HG02938 (cell line): ENCODE measurements at regions not wholly inside any gene's neighbourhood (a gene's known extent, or its start where the extent isn't known, plus 50 kb on each side); places are given as distances from the start of the nearest gene placed in this dataset.

Source experiments
- ATAC-seq: cut with Tn5 transposase; IDR thresholded peaks from one replicate; pipeline ENCODE4 v1.9.1; 2021; ENCODE audit warnings: mild to moderate bottlenecking, moderate library complexity; ENCODE audit not compliant: unreplicated experiment

DNA sequence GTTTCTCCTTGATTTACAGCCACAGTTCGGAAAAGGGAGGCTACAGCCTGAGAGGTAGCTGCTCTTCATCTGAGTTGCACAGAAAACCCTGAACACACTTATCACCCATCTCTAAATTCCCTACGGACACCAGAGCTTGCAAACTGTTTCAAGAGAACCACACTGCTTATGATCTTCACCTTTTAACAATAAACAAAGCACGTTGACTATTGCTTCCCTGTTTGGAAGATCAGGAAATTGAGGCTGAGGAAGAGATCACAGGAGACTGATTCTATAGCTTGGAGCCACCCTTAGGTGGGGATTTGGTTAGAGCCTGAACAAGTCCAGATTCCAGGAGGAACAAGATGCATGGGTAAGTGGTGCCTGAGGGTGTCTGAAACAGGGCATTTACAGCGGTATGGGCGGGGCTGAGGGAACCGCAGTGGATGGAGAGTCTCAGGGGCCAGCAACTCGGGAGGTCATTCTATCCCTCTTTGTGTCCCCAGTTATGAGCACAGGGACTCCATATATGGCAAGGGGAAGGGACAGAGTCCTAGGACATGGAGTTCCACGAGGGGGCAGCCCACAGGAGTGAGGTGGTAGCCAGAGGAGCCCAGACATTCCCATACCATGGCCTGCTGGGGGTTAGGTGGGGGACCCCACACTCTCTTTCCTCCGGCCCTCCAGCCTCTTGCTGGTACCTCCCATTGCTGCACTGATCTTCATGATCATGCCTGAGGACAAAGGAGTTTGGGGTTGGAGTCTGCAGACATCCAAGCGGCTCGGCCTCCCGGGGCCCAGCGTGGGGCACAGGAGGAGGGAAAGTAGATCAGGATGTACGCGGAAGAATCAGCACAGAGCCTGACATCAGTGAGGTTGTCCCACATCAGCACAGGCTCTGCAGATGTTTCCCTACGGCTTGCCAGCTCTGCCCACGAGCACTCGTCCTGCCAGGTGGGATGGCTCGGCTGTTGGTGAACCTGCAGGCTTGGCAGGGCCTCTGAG lies 162.3 kb upstream of the ZNF536 start:
- ATAC-seq, result no peak

DNA sequence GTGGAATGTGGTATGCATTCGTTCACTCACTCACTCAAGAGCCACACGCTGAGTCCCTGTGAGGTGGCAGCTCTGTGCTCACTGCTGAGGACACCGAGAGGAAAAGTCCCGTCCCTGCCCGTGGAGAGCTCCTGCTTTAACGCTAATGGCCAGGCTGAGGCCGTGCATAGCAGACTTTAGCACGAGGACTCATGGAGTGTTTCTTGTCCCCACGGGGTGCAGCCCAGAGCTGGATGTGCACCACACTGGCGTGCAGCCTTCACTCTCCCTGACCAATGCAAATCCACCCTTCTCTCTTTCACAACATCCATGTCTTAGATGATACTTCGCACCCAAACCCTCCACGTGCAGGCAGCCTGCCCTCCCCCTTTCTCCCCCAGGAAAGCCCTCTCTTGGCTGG lies 159.6 kb upstream of the ZNF536 start:
- ATAC-seq, result no peak

DNA sequence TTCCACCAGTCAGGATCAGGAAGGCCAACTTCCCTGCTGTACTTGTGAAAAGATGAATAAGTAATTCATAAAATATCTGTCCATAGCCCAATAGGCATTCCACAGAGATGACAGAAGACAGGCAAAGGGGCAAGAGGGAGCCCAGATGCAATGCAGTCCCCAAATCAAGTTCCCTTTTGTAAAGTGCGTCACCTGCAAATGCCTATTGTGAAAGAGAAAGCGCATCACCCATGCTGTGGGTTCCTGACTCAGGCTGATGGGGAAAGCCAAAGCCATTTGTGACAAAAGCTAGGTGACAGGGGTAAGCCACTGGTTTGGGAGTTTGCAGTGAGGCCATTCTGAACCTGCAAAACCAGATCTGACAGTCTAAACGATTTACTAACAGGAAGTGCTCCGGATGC lies 157.5 kb upstream of the ZNF536 start:
- ATAC-seq, result peak; percentile 64

DNA sequence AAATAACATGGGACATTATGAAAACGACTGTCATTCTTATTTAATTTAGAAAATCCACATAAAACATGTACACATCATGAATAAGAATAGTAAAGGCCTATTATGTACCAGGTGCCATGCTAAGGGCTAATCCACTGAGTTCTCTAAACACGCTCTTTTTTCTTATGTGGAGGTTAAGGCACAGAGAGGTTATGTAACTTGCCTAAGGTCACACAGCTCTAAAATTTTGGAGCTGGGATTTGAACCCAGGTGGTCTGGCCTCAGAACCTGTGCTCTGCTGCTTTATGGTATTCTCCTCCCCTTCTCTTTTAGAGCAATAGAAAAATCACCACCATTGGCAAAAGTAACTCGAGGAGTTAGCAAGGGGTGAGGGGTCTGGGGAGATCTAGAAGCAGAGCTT lies 156.9 kb upstream of the ZNF536 start:
- no peak for ATAC-seq

DNA sequence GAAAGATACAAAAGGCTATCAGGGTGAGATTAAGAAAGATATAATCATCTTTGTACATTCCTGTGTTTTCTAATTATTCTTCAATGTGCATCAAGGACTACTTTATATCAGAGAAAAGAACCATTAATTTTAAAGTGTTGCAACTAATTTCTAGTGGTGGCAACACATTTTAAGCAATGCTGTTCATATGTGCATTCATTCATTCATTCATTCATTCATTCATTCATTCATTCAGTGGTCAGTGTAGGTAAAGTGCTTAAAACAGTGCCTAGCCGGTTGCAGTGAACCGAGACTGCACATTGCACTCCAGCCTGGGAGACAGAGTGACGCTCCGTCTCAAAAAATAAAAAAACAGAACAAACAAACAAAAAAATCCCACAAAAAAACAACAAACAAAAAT lies 155.7 kb upstream of the ZNF536 start:
- no peak for ATAC-seq

DNA sequence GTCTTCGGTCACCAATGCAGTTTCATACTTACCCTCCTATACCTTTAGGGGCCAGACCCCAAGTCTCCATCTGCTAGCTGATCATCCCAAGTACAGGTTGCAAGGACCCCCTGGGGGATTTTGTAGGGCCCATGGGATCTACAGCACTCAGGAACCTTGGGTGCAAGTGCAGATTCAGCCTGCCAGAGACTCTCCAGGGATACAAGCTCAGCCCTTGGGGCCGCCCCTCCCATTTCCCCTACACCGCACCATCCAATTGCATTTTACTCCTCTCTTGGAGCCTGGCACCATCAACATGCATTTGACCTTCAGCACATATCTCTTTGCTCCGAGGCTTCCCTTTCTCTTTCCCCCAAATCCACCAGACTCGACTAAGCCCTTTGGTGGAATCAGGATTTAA lies 154.7 kb upstream of the ZNF536 start:
- ATAC-seq, result no peak

DNA sequence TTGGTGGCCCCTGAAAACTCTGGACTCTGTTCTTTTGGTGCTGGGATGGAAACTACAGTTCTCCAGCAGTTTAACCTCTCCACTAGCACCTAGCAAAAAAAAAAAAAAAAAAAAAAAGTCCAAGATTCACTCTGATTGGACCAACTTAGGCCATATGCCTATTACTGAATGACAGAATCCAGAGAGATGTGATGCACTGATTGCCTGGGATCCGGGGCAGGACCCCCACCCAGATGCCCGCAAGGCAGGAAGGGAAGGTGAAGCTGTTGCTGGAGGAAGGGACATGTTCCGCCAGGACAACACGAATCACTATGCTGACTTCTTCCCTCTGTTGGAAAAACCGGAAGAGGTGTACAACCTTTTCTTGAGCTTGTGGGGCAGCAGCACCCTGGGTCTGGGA lies 152.5 kb upstream of the ZNF536 start:
- ATAC-seq, result no peak

DNA sequence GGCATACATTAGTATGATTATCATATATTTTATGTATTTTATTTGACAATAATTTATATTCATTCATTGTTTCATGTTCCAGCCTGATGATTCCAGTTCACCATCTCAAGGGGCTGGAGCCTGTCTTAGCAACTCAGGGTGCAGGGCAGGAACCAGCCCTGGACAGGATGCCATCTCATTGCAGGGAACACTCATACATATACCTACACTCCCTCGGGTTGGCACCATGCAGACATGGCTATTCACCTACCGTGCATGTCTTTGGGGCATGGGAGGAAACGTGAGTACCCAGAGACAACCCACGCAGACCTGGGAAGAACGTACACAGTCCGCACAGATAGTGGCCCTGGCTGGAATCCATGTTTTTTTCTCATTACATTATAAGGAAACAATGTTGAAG lies 151.0 kb upstream of the ZNF536 start:
- no peak for ATAC-seq

DNA sequence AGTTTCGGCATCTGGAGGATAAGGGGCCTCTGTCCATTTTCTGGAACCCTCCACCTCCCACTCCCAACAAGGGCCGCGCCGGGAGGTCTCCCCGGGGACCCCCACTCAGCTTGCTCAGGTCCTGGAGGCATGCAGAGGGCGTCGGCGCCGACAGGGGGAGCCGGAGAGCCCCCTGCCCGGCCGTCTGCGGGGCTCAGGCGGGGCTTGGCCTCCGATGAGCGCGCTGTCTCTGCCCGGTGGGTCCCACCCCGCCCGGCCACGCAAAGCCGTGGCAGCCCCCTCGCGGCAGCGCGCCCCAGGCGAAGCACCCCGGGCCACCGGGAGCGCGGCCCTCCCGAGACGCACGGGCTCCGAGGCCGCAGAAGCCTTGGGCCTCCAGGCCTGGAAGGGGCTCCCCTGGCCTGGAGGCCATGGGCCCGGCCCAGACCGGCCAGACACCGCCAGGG lies 149.7 kb upstream of the ZNF536 start:
- ATAC-seq, result no peak

DNA sequence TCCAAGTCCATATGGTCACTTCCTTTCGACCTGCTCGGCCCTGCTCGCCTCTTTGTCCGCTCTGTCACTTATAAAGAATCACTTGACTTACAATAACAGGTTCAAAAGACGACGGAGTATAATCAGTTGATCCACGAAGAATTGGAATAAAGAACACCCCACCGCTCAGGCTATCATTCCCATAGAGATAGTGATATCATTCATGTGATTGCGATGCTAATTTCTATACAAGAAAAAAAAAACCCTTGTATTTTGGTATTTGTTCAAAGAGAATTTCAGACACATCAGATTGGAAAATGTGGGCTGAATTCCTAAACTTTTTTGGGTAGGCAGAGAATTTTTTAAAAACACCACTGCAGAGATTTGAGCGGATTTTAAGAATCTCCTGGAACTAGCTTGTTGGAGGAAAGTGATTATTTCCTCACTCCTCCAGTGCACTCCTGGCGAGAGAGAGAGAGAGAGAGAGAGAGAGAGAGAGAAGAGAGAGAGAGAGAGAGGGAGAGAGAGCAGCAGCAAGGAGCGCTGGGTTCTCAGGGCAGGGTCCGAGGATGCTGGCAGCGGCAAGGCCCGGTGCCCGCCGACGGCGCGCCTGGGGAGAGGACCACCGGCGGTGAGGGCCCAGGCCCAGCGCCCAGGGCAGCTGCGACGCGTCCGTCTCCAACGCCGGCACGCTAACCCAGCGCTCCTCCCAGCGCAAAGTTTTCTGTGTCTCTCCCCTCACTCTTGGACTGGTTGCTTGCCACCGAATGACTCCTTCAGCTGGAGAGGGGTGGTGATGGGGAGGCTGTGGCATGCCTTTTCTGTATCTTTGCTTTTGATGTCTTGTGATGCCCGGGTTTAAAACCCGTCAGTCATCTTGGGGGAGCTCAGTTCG lies 149.0 kb upstream of the ZNF536 start:
- no peak for ATAC-seq

DNA sequence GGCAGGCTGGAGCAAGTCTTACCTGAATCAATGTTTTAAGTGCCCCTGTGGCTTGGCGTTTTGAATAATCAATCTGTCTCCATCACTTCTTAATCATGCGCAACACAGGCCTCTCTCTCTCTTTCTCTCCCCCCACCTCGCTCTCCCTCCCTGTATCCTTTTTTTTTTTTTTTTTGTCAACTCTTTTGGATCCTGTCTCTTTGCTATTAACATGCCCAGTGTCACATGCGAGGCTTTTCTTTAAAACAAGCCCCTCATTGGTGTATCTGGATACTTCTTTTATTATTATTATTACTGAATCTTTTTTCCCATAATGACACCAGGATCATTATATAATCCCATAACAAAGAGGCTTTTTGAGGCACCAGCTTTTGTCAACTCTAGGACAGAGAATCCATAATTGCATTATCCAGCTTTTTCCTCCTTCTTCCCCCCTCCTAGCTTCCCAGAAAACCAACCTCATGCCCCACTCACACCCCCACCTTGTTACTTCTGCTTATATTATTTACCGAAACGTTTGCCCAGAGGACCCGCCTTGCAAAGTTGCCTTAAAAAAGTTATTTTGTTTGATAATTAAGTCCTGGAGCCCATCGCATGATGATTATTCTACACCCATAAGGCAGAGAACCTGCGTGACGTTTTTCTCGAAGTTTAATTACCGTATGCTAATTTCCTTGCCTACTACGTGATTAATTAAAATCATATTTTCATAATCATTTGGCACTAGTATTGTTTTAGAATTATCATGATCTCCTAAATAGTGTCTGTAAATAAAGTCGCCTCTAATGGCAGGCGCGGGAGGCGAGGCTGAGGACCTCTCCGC lies 148.1 kb upstream of the ZNF536 start:
- no peak for ATAC-seq

DNA sequence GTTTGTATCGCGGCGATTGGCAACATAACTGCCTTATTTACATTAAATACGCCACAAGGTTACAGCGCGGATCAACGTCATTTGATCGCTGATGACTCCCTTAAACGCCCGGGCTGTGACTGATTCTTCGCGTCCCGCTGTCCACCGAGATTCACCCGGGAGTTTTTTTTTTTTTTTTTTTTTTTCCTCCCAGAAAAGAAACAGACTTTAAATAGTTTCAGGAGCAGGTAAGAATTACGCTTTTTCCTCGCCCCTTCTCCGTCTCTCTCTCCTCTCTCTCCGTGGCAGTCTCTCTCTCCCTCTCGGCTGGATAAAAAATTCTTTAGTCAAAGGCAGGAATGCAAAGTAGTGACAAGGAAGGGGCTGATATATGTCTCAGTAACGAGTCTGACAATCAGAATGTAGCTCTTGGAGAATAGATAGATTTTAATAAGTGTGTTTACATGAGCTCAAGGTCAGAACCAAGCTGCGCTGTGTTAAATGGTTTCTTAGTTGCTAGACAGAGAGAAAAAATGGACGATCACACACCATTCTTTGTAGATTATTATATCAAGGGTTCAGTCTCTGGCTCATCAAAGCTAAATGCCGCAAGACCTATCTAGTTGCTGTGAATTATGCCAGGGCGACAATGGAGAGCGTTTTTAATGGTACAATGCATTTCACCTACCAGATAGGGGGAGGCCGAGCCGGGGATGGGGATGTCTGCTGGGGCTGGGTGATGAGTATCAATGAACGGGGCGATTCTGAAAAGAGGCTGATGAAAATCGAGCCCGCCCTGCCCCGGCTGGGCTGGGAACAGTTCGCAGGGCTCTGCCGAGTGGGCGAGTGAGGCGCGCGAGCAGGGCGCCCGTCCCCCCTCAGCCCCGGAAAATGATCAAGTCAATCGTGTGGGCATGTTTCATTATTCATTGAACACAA lies 147.2 kb upstream of the ZNF536 start:
- ATAC-seq, result no peak

DNA sequence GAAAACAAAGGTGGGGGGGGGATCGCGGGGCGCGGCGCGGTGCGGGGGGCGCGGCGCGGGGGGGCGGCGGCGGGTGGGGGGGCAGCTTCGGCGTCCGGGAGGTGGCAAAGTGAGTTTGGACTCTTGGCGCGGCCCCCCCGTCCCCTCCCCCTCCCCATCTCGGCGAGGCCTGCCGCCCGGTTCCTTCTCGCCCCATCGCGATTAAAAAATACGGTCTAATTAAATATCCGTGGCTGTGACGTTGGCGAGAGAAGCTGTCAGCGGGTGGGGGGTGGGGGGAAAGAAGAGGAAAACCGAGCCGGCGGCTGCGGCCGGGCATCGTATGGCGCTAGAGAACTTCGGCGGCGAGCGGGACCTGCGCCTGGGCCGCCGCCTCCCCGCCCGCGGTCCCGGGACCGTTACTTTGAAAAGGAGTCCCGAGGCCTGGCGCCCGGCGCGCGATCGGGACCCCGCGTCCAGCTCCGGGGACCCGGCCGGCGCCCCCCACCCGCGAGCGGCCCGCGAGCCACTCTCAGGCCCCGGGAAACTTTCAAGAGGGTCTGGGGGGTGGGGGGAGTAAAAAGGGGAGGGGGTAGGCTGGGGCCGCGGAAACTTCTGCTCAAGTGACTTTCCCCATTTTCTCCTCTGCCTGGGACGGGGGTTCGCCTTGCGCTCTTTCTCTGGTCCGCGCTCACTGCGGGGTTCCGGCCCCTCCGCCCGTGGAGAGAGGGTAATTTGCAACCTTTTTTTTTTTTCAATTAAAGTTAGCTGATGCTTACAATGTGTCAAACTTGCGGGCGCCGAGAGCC lies 146.3 kb upstream of the ZNF536 start:
- ATAC-seq, result no peak

DNA sequence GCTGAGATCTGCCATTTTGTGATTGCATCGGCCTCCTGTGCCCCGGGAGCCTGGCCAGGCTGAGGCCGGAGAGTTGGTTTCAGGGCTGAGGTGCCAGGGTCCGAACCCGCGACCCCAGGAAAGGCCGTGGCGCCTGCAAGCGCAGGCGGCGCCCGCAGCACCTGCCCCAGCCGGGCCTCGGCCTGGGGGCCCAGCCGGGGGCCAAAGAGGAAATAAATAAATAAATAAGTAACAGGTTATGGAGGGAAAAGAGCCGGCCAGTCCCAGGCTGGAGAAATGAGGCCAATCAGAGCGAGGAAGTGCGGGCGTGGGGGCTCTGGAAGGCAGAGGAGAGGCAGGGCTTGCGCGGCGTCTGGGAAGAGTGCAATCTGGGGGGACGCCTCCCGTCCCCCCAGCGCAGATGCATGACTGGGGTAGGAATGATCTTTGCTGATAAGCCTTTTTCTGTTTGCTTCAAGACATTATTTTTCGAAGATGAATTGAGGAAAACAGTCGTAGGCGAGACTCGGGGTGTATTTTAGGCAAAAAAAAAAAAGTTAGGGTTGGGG lies 145.6 kb upstream of the ZNF536 start:
- no peak for ATAC-seq

DNA sequence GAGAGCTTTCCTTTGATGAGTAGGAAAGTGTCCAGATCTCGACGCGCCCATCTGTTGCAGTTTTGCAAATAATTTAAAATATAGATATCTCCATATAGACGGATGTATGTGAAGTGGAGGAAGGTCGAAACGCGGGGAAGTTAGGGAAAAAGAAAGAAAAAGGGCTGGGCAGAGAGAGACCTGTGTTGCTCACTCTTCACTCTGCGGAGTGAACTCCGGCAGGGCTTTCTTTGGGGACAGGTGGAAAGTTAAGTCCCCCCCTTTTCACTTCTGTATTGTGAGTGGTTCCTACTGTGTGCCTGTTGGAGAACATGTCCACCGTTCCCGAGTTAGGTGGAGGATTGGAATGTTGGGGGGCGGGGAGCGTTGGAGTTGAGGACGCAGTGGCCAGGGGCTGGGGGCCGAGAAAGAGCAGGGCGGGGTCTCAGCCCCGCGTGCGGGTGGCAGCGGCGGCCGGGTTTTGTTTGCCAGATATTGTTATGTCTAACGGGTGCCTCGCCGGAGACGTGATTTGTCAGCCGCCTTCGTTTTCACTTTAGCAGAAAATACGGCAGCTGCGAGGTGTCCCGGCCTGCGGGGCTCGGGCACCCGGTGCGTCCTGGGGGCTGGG lies 145.1 kb upstream of the ZNF536 start:
- peak; percentile 29 for ATAC-seq

DNA sequence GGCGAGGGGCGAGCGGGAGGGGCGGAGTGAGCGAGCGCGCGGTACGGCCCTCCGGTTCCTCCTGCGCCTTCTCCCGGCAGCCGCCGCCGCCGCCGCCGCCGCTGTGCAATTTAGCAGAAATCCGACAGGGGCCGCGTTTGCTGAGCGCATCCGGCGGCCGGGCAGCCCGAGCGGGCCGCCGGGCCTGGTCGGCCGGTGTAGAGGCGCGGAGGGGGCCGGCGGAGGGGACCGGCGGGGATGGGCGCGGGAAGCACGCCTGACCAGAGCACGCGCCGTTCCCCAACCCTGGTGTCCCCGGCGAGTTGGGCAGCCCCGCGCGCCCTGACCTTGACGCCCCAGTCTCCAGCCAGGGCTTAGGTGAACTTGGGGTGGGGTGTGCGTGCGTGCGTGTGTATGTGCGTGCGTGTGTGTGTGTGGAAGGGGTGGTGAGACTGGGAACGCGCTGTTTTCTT lies 144.5 kb upstream of the ZNF536 start:
- peak; percentile 56 for ATAC-seq

DNA sequence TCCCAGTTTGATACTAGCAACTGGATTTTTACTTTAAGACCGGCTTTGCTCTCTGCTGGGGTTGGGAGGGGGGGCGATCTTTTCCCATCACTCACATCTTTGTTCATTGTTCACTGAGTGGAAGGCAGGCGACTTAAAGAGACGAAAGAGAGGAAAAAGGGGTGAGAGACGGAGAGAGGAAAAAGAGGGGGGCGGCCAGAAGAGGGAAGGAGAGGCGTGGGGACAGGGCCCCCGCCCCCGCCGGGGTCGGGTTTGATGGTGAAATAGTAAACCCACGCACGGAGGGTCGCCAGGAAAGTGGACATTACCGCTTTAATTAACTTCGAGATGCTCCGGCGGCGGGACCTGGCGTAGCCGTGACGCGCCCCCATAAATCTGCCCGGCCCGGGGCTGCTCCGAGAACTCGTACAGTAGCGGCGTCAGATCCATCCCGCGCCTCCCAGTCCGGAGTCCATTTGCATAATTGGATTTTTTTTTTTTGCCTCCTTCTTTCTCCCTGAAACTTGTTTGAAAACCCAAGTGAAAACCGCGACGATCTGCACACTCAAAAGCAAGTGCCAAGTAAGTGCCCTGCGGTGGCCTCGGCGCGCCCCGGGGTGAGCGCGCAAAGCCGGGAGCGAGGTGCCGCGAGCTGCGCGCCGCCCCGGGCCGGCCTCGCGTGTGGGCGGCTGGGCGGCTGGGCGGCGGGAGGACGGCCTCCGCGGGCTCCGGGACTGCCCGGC lies 143.9 kb upstream of the ZNF536 start:
- ATAC-seq, result no peak
